Fibroblast of villous mesenchyme (primary cell): ENCODE measurements at regions not wholly inside any gene's neighbourhood (a gene's known extent, or its start where the extent isn't known, plus 50 kb on each side); places are given as distances from the start of the nearest gene placed in this dataset.

ENCODE experiments used
- DNase-seq: peaks from one replicate; pipeline ENCODE4 v3.0.0-alpha.2; 2010; ENCODE audit warnings: low read depth
- H3K4me3 ChIP-seq: 2 replicates; pipeline ENCODE4 v1.5.1; 2011; ENCODE audit warnings: low read depth, mild to moderate bottlenecking, low read length
- TF ChIP-seq, protein P1 (sequence below): IDR thresholded peaks from 2 replicates; pipeline ENCODE4 v1.5.1; 2012; ENCODE audit warnings: low read depth, mild to moderate bottlenecking, low read length; ENCODE audit not compliant: insufficient read depth

DNA sequence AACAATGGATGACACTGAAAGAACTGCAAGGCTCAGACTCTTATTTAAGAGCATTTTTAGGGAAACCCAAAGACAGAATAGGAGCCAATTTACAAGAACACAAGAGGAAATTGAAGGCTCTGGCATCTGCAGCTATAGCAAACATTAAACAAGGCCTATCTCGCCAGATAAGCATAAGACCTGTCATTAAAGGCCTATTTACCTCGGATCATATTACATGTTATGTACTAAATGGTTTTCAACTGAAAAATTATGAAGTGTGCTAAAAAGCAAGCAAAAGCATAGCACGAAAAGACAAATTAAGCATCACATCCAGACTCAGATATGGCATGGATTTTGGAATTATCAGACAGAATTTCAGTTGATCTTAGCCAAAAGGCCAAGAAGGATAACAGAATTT lies 617.1 kb downstream of the SQOR start:
- no peak overlapping the region for H3K4me3 ChIP-seq
- TF ChIP-seq, protein P1, sequence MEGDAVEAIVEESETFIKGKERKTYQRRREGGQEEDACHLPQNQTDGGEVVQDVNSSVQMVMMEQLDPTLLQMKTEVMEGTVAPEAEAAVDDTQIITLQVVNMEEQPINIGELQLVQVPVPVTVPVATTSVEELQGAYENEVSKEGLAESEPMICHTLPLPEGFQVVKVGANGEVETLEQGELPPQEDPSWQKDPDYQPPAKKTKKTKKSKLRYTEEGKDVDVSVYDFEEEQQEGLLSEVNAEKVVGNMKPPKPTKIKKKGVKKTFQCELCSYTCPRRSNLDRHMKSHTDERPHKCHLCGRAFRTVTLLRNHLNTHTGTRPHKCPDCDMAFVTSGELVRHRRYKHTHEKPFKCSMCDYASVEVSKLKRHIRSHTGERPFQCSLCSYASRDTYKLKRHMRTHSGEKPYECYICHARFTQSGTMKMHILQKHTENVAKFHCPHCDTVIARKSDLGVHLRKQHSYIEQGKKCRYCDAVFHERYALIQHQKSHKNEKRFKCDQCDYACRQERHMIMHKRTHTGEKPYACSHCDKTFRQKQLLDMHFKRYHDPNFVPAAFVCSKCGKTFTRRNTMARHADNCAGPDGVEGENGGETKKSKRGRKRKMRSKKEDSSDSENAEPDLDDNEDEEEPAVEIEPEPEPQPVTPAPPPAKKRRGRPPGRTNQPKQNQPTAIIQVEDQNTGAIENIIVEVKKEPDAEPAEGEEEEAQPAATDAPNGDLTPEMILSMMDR = no peak
- DNase-seq = no peak

DNA sequence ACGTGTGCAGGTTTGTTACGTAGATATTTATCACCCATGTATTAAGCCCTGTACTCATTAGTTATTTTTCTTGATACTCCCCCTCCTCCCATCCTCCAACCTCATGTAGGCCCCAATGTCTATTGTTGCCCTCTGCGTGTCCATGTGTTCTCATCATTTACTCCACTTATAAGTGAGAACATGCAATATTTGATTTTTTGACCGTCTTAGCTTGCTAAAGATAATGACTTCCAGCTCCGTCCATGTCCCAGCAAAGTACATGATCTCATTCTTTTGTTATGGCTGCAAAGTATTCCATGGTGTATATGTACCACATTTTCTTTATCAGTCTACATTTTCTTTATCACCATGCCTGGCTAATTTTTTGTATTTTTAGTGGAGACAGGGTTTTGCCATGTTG lies 623.2 kb downstream of the SQOR start:
- H3K4me3 ChIP-seq = no peak overlapping the region
- no peak for DNase-seq
- TF ChIP-seq, protein P1 = no peak

DNA sequence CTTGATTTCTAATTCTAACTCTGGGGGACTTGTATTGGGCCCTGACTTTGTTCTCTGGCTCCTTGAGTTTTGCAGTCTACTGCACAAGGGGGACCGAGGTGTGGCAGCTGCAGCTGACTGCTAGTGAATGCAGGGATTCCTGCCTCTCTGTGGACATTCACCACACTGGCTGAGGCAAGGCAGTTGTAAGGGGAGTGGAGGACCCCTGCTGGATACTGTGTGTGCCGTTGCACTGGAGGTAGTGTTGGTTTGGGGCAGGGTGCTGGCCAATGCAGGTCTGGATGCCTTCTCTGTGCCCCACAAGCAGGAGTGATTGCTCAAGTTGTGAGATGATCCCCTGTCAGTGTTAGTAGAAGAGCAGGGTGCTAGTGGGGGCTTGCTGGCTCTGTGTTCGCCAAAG lies 626.1 kb downstream of the SQOR start:
- TF ChIP-seq, protein P1 = no peak
- no peak overlapping the region for H3K4me3 ChIP-seq
- no peak for DNase-seq

DNA sequence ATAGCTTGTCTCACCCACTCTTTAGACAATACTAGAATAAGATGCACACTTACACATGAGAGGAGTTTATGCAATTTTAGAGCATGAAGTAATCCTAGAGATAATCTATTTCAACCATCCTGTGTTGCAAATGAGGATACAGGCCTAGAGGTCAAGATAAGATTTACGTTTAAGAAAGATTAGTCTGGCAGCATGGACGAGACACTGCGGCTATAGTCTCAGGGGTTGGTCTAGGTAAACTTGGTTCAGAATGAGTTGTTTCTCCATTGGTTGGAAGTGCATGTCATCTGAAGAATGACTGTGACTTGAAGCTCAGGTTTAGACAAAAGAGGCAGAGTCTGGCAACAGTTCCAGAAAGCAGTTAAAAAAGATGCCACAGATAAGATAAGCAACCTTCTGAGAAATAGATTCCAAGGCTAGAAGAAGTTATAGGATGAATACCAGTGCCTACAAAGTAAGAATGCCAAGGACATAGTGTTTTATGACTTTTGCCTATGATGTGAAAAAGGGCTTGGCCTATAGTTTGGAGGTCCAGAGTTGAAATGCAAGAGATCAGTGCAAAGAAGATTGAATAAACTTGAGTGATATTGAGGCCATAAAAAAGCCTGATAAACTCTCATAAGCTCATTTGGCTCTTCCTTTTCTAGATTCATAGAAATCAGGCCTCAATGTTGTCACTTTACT lies 631.0 kb downstream of the SQOR start:
- TF ChIP-seq, protein P1 = no peak

DNA sequence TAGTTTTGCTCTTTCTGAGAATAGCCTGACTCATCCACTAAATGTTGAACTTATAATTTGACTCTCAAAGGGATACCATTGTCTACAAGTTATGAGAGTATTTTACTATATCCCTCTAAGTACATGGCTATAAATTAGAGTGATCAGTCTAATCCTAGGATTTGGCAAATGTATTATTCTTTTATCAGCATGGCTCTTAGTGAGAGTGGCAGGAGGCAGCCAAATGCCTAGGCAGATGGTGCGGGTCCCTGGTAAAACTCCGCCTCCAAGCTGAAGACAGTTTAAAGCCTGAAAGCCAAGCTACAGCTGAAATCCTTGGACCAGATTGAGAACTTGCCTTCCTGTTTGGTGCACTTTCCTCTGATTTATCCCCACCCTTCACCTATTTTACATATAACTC lies 631.8 kb downstream of the SQOR start:
- TF ChIP-seq, protein P1 = no peak
- no peak for DNase-seq
- no peak overlapping the region for H3K4me3 ChIP-seq

More for the DNA sequence above, 631.0 kb downstream of the SQOR start:
- no peak for DNase-seq
- no peak overlapping the region for H3K4me3 ChIP-seq

DNA sequence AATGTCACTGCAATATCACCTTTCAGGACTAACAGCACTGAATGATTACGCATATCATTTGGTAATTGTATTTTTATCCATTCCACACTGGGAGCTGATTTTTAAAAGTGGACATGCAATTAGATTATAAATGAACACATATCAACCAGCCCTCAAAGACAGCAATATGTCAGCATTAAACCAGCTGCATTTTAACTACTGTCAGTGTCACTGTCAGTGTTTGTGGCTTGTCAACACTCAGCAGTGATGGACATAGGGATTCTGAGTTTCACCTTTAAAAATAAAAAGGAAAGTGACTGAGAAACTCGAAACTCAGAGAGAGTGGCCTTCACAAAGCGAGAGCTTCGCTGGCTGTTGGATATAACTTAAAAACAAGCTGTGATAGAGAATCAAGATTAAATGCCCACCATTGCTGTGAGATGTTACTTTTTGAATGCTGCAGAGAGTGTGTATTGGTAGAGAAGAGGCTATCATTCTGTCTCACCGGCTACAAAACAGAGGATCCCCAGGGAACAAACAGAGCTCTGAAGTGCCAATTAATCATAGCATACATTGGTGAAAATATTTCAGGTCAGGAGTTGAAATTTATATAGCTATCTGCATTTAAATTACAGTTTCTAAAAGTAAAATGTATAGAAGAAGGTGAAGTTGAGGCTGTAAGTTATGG lies 635.8 kb downstream of the SQOR start:
- H3K4me3 ChIP-seq = no peak overlapping the region
- TF ChIP-seq, protein P1 = no peak
- no peak for DNase-seq
